Nephron (organoid): ENCODE measurements at regions not wholly inside any gene's neighbourhood (a gene's known extent, or its start where the extent isn't known, plus 50 kb on each side); places are given as distances from the start of the nearest gene placed in this dataset.

Source experiments
- H3K27ac Mint-ChIP-seq, 3 experiments: 2 replicates each; pipeline ENCODE4 v1.8.0; 2020; ENCODE audit warnings: mixed read lengths in 3 of 3, mild to moderate bottlenecking in 2 of 3, moderate library complexity in 1 of 3
- H3K27me3 Mint-ChIP-seq: 2 replicates; pipeline ENCODE4 v1.8.0; 2021; ENCODE audit warnings: low read depth, mild to moderate bottlenecking, moderate library complexity, mixed read lengths
- H3K36me3 Mint-ChIP-seq: 2 replicates; pipeline ENCODE4 v1.8.0; 2020; ENCODE audit warnings: low read depth, mixed read lengths
- H3K4me1 Mint-ChIP-seq: 2 replicates; pipeline ENCODE4 v1.8.0; 2020; ENCODE audit warnings: mixed read lengths
- H3K4me3 Mint-ChIP-seq, 3 experiments: 2 replicates each; pipeline ENCODE4 v1.8.0; 2020; ENCODE audit warnings: mild to moderate bottlenecking in 3 of 3, mixed read lengths in 3 of 3, moderate library complexity in 2 of 3
- H3K9me3 Mint-ChIP-seq: 2 replicates; pipeline ENCODE4 v1.8.0; 2020; ENCODE audit warnings: mixed read lengths
- CTCF ChIP-seq, 3 experiments: fragments of 200-600 bp; sonication (generic); IDR thresholded peaks; one replicate each; pipeline ENCODE4 v1.5.0; 2021; ENCODE audit warnings: antibody characterized with exemption in 3 of 3; ENCODE audit not compliant: unreplicated experiment in 3 of 3

- Mint-ChIP-seq H3K9me3 (peaks cover 2% of the 10 kb centered on the region), H3K36me3 (no peaks in the 10 kb centered on the region), H3K27me3 (no peaks in the 10 kb centered on the region), H3K27ac (no peak overlapping the region), H3K4me1 (peaks cover 5% of the 10 kb centered on the region), H3K4me3 (no peak overlapping the region)
- no peak for TF ChIP-seq CTCF (IDR thresholded peaks at IDR 0.05; ENCODE audit: unreplicated experiment in 3 of 3)
These were observed 276.3 kb downstream of the UTP18 start for GRCh38 chr17:51536627-51537026.

- no peak for TF ChIP-seq CTCF (IDR thresholded peaks at IDR 0.05; ENCODE audit: unreplicated experiment in 3 of 3)
- H3K36me3 Mint-ChIP-seq, result no peaks in the 10 kb centered on the region
- H3K4me3 Mint-ChIP-seq, result no peak overlapping the region
- H3K27ac Mint-ChIP-seq, result no peak overlapping the region
- H3K9me3 Mint-ChIP-seq, result peaks cover 2% of the 10 kb centered on the region
- peaks cover 5% of the 10 kb centered on the region for H3K4me1 Mint-ChIP-seq
- H3K27me3 Mint-ChIP-seq, result no peaks in the 10 kb centered on the region
These were observed 277.7 kb downstream of the UTP18 start for GRCh38 chr17:51537996-51538550.

- TF ChIP-seq CTCF (IDR thresholded peaks at IDR 0.05; ENCODE audit: unreplicated experiment in 3 of 3), result no peak
- no peak overlapping the region for H3K27ac Mint-ChIP-seq
- peaks cover 2% of the 10 kb centered on the region for H3K9me3 Mint-ChIP-seq
- no peaks in the 10 kb centered on the region for H3K36me3 Mint-ChIP-seq
- H3K4me3 Mint-ChIP-seq, result no peak overlapping the region
- no peaks in the 10 kb centered on the region for H3K27me3 Mint-ChIP-seq
- peaks cover 9% of the 10 kb centered on the region for H3K4me1 Mint-ChIP-seq
These were observed 279.8 kb downstream of the UTP18 start for GRCh38 chr17:51540151-51540550.

- H3K36me3 Mint-ChIP-seq, result no peaks in the 10 kb centered on the region
- H3K4me3 Mint-ChIP-seq, result no peak overlapping the region
- no peak overlapping the region for H3K27ac Mint-ChIP-seq
- H3K27me3 Mint-ChIP-seq, result no peaks in the 10 kb centered on the region
- H3K9me3 Mint-ChIP-seq, result peaks cover 2% of the 10 kb centered on the region
- TF ChIP-seq CTCF (IDR thresholded peaks at IDR 0.05; ENCODE audit: unreplicated experiment in 3 of 3), result no peak
- peaks cover 11% of the 10 kb centered on the region for H3K4me1 Mint-ChIP-seq
These were observed 280.9 kb downstream of the UTP18 start for GRCh38 chr17:51541215-51541614.

- Mint-ChIP-seq H3K27me3 (no peaks in the 10 kb centered on the region), H3K4me3 (no peak overlapping the region), H3K4me1 (peaks cover 11% of the 10 kb centered on the region), H3K9me3 (no peaks in the 10 kb centered on the region), H3K27ac (no peak overlapping the region), H3K36me3 (no peaks in the 10 kb centered on the region)
- TF ChIP-seq CTCF (IDR thresholded peaks at IDR 0.05; ENCODE audit: unreplicated experiment in 3 of 3), result no peak
These were observed 285.8 kb downstream of the UTP18 start for GRCh38 chr17:51546114-51546513.

- H3K9me3 Mint-ChIP-seq, result no peaks in the 10 kb centered on the region
- H3K4me1 Mint-ChIP-seq, result peaks cover 11% of the 10 kb centered on the region
- no peak for TF ChIP-seq CTCF (IDR thresholded peaks at IDR 0.05; ENCODE audit: unreplicated experiment in 3 of 3)
- no peak overlapping the region for H3K27ac Mint-ChIP-seq
- H3K4me3 Mint-ChIP-seq, result no peak overlapping the region
- peaks cover 4% of the 10 kb centered on the region for H3K27me3 Mint-ChIP-seq
- H3K36me3 Mint-ChIP-seq, result no peaks in the 10 kb centered on the region
These were observed 287.8 kb downstream of the UTP18 start for GRCh38 chr17:51548125-51548524.
